ENCODE measurements at regions not wholly inside any gene's neighbourhood (a gene's known extent, or its start where the extent isn't known, plus 50 kb on each side); places are given as distances from the start of the nearest gene placed in this dataset.

DNA sequence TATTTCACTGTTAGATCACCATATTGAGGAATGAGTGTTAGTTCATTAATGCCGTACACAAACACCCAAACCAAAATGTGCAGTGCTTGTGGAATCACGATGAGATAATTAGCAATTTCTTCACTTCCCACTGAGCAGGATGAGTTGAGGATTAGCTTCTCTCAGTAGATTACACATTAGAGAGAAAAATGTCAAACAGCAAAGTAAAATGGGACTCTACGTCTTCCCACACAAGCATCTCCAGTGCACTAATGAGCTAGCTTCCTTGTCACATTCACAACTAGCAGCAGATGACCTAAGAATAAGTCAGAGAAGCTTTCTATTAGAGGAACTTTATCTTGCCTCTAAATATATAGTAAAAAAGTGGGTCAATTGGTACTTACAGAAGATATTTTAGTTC lies 926.9 kb downstream of the TSN start:
- TF ChIP-seq POLR2AphosphoS5 (IDR thresholded peaks at IDR 0.05) (no peak), CTCF (IDR thresholded peaks at IDR 0.05) (no peak), POLR2A (IDR thresholded peaks at IDR 0.05) (no peak), EP300 (IDR thresholded peaks at IDR 0.05) (no peak)

Data from gastroesophageal sphincter (tissue), 3 donors.